Psoas muscle (tissue), 7 donors: ENCODE measurements at regions not wholly inside any gene's neighbourhood (a gene's known extent, or its start where the extent isn't known, plus 50 kb on each side); places are given as distances from the start of the nearest gene placed in this dataset.

Source experiments
- ATAC-seq, 4 donors: fragments of 200-7000 bp; cut with Tn5 transposase; one replicate each; pipeline ENCODE4 v1.9.1; 2020; ENCODE audit warnings: moderate library complexity in 3 of 4, mild to moderate bottlenecking in 2 of 4
- DNase-seq, 2 donors: peaks; one replicate each; pipeline ENCODE4 v3.0.0-alpha.2; 2020
- H3K27ac ChIP-seq: fragments of 200-600 bp; one replicate; pipeline ENCODE4 v1.8.0; 2022
- H3K27me3 ChIP-seq, 3 donors: fragments of 200-600 bp in 1 of 3; one replicate each; pipeline versions ENCODE4 v1.6.1 to v1.8.0; 2013 to 2022; ENCODE audit warnings: low read length in 2 of 3, mild to moderate bottlenecking in 2 of 3, moderate library complexity in 1 of 3; ENCODE audit not compliant: insufficient read depth in 3 of 3
- H3K36me3 ChIP-seq, 2 donors: fragments of 200-600 bp in 1 of 2; one replicate each; pipeline versions ENCODE4 v1.6.1 to v1.8.0; 2013 to 2022; ENCODE audit warnings: low read depth in 1 of 2, mild to moderate bottlenecking in 1 of 2, moderate library complexity in 1 of 2; ENCODE audit not compliant: insufficient read depth in 1 of 2
- H3K4me1 ChIP-seq: fragments of 200-600 bp; one replicate; pipeline ENCODE4 v1.8.0; 2022
- H3K4me3 ChIP-seq: fragments of 200-600 bp; one replicate; pipeline ENCODE4 v1.8.0; 2022; ENCODE audit warnings: mild to moderate bottlenecking
- H3K9me3 ChIP-seq: fragments of 200-600 bp; one replicate; pipeline ENCODE4 v1.8.0; 2022
- CTCF ChIP-seq: fragments of 200-600 bp; IDR thresholded peaks from one replicate; pipeline ENCODE4 v1.8.0; 2022; ENCODE audit warnings: antibody characterized with exemption
- WGBS, 3 donors: extraction: QIAGEN DNeasy Blood & Tissue Kit; methylation state at CpG; one replicate each; pipeline versions ENCODE4 v1.1.6 to v1.1.7; 2013; 5-methylcytosine and 5-hydroxymethylcytosine counted together
- intact Hi-C, 2 donors: fragments of 100-400 bp; cut with DNase I; formaldehyde crosslinking; loops; one replicate each; pipeline versions ENCODE4 v1.11.0 to v1.14.2; 2022
- donor health status: healthy with polysubstance abuse.
- donor health status: DM: no; HTN: no; CAD: no; lungs with moderate emphysema.
- donor health status: Bipolar disorder and iron deficiency.
- donor health status: healthy.
- donor health status: DM: yes; HTN: yes; CAD: no.
- donor health status: DM: no; HTN: no; CAD: no.
- donor health status: DM: yes; HTN: yes; CAD: no.

- intact Hi-C loops: no loop called here
- H3K27me3 ChIP-seq: no peaks in the 10 kb centered on the region
- no peak for TF ChIP-seq CTCF
- DNase-seq: no peak
- H3K27ac ChIP-seq: no peak overlapping the region
- no peak overlapping the region for H3K4me3 ChIP-seq
- no peaks in the 10 kb centered on the region for H3K36me3 ChIP-seq
- no peaks in the 10 kb centered on the region for H3K9me3 ChIP-seq
- H3K4me1 ChIP-seq: no peaks in the 10 kb centered on the region
- 74 to 84% (median 80%) methylated on average over 2 of the region's 2 CpGs for WGBS, 3 donors
- no peak for ATAC-seq
Measured at GRCh38 chr13:89568276-89568675, 1779.2 kb upstream of the MIR17HG start.

GRCh38 chr13:89568746-89569145 lies 1778.7 kb upstream of the MIR17HG start:
- H3K9me3 ChIP-seq: no peaks in the 10 kb centered on the region
- WGBS, 3 donors: 78 to 91% (median 87%) methylated on average over 2 of the region's 2 CpGs
- no peak overlapping the region for H3K4me3 ChIP-seq
- H3K36me3 ChIP-seq: no peaks in the 10 kb centered on the region
- DNase-seq (no peak), ATAC-seq (no peak)
- no peaks in the 10 kb centered on the region for H3K4me1 ChIP-seq
- no peak overlapping the region for H3K27ac ChIP-seq
- TF ChIP-seq CTCF: no peak
- H3K27me3 ChIP-seq: no peaks in the 10 kb centered on the region
- intact Hi-C loops: no loop called here

DNA sequence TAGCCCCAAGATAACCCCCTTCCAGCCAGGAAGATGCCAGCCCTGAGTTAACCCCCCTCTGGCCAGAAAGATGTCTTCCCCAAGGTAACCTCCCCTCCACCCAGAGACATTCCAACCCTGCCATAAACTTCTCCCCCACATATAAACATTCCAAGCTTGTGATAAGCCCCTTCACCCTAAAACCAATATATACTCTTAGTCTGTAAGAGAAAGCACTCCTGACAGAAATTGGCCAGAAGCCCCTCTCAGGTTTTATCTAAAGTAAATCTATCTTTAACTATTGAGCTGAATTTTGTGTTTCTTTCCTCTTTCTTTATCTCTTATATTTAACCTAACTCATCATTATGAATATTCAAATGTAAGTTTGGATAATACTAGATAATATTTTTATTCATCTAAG lies 1775.8 kb upstream of the MIR17HG start:
- no peaks in the 10 kb centered on the region for H3K4me1 ChIP-seq
- no peak for TF ChIP-seq CTCF
- DNase-seq (no peak), ATAC-seq (no peak)
- H3K4me3 ChIP-seq: no peak overlapping the region
- intact Hi-C loops: no loop called here
- no peaks in the 10 kb centered on the region for H3K9me3 ChIP-seq
- no peaks in the 10 kb centered on the region for H3K36me3 ChIP-seq
- no peaks in the 10 kb centered on the region for H3K27me3 ChIP-seq
- no peak overlapping the region for H3K27ac ChIP-seq

DNA sequence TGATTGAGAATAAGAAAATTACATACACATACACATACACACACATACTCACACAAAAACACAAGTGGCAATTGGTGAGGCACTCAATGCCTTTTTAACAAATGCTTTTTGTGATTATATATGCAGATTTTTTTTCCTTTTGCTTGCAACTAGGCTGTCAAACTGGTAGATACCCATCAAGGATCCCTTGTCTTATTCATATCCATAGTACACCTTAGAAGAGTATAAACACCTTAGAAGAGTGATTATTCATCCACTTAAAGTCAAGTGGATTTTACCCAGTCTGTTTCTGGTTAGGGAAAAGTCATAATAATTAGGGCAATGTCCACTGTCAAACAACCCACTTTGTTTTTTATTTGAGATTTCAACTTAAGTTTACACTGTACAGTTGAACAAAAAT lies 1773.4 kb upstream of the MIR17HG start:
- intact Hi-C loops: no loop called here
- no peaks in the 10 kb centered on the region for H3K36me3 ChIP-seq
- H3K4me1 ChIP-seq: no peaks in the 10 kb centered on the region
- H3K4me3 ChIP-seq: no peak overlapping the region
- no peaks in the 10 kb centered on the region for H3K27me3 ChIP-seq
- DNase-seq (no peak), ATAC-seq (no peak)
- TF ChIP-seq CTCF: no peak
- H3K27ac ChIP-seq: no peak overlapping the region
- no peaks in the 10 kb centered on the region for H3K9me3 ChIP-seq

GRCh38 chr13:89577301-89577700 lies 1770.2 kb upstream of the MIR17HG start:
- no peak overlapping the region for H3K4me3 ChIP-seq
- no peak for TF ChIP-seq CTCF
- H3K36me3 ChIP-seq: no peaks in the 10 kb centered on the region
- no peak for ATAC-seq
- intact Hi-C loops: no loop called here
- H3K4me1 ChIP-seq: no peaks in the 10 kb centered on the region
- no peak for DNase-seq
- no peaks in the 10 kb centered on the region for H3K9me3 ChIP-seq
- no peaks in the 10 kb centered on the region for H3K27me3 ChIP-seq
- no peak overlapping the region for H3K27ac ChIP-seq
